ENCODE measurements at regions not wholly inside any gene's neighbourhood (a gene's known extent, or its start where the extent isn't known, plus 50 kb on each side); places are given as distances from the start of the nearest gene placed in this dataset.

DNA sequence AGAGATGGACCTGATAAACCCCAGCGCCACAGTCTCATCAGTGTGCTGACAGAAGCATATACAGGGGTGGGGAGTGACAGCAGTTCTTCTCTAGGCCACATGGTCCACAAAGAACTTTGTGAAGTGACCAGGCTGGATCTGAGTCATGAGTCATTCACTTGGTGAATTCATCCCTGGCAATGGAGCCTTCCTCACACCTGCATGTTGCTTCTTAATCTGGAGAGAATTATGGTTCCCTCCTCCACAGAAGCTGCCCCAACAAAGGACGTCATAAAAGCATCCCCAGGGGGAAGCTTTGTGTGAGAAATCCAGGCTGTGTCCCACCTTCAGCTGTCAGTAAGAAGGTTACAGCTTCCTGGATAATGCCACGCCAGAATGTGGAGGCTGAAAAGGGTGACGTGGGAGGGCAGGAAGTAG is 215.6 kb upstream of the MAF start:
- TF ChIP-seq CTCF (IDR thresholded peaks at IDR 0.05) = no peak
- no peak for TF ChIP-seq POLR2AphosphoS5 (IDR thresholded peaks at IDR 0.05; ENCODE audit: low read depth, low read length)
- TF ChIP-seq REST (IDR thresholded peaks at IDR 0.05; ENCODE audit: insufficient read depth in 1 of 2, low read depth in 2 of 2, low read length in 1 of 2) = no peak
